ENCODE measurements at regions not wholly inside any gene's neighbourhood (a gene's known extent, or its start where the extent isn't known, plus 50 kb on each side); places are given as distances from the start of the nearest gene placed in this dataset.

- no peak for TF ChIP-seq CTCF (IDR thresholded peaks at IDR 0.05)
- TF ChIP-seq EP300 (IDR thresholded peaks at IDR 0.05), result no peak
- no peak for TF ChIP-seq POLR2A (IDR thresholded peaks at IDR 0.05)
These were observed 436.6 kb upstream of the C1orf87 start for GRCh38 chr1:60510162-60510561.

Measured in tibial nerve (tissue), 4 donors.